GM23338 (cell line): ENCODE measurements at regions not wholly inside any gene's neighbourhood (a gene's known extent, or its start where the extent isn't known, plus 50 kb on each side); places are given as distances from the start of the nearest gene placed in this dataset.

ENCODE experiments used
- ATAC-seq: fragments of 200-7000 bp; cut with Tn5 transposase; 3 replicates; pipeline ENCODE4 v1.9.1; 2020
- DNase-seq: peaks from one replicate; pipeline ENCODE4 v3.0.0-alpha.2; 2015; ENCODE audit warnings: low spot score
- H2AFZ ChIP-seq: fragments of 200-600 bp; sonication (generic); 2 replicates; pipeline ENCODE4 v1.8.0; 2016; ENCODE audit warnings: antibody characterized with exemption, mild to moderate bottlenecking, moderate library complexity
- H3F3A ChIP-seq: fragments of 200-600 bp; sonication (generic); replicated peaks from 2 replicates; pipeline ENCODE4 v1.8.0; 2017; ENCODE audit warnings: antibody characterized with exemption, mixed run types, low read depth
- H3K27ac ChIP-seq: fragments of 200-600 bp; sonication (generic); 2 replicates; pipeline ENCODE4 v1.6.1; 2016; ENCODE audit warnings: low read depth
- H3K27me3 ChIP-seq: fragments of 200-600 bp; sonication (generic); 2 replicates; pipeline ENCODE4 v1.8.0; 2016; ENCODE audit warnings: mild to moderate bottlenecking, mixed run types, moderate library complexity; ENCODE audit not compliant: insufficient read depth
- H3K36me3 ChIP-seq: fragments of 200-600 bp; sonication (generic); 2 replicates; pipeline ENCODE4 v1.8.0; 2016; ENCODE audit warnings: mild to moderate bottlenecking; ENCODE audit not compliant: insufficient read depth
- H3K4me1 ChIP-seq: fragments of 200-600 bp; sonication (generic); 2 replicates; pipeline ENCODE4 v1.8.0; 2016; ENCODE audit warnings: mild to moderate bottlenecking, moderate library complexity; ENCODE audit not compliant: insufficient read depth
- H3K4me2 ChIP-seq: fragments of 200-600 bp; sonication (generic); 2 replicates; pipeline ENCODE4 v1.7.1; 2017; ENCODE audit warnings: mixed run types
- H3K4me3 ChIP-seq: fragments of 200-600 bp; sonication (generic); 2 replicates; pipeline ENCODE4 v1.6.1; 2016; ENCODE audit warnings: mixed run types
- H3K79me2 ChIP-seq: fragments of 200-600 bp; sonication (generic); replicated peaks from 2 replicates; pipeline ENCODE4 v1.8.0; 2017; ENCODE audit warnings: mild to moderate bottlenecking; ENCODE audit not compliant: insufficient read depth
- H3K9me2 ChIP-seq: fragments of 200-600 bp; sonication (generic); 2 replicates; pipeline ENCODE4 v1.8.0; 2017; ENCODE audit not compliant: insufficient read depth
- H4K20me1 ChIP-seq: fragments of 200-600 bp; sonication (generic); replicated peaks from 2 replicates; pipeline ENCODE4 v1.8.0; 2017; ENCODE audit warnings: mild to moderate bottlenecking; ENCODE audit not compliant: insufficient read depth
- H3K27ac Mint-ChIP-seq: 2 replicates; pipeline ENCODE4 v1.8.0; 2020; ENCODE audit warnings: inconsistent platforms, mild to moderate bottlenecking, moderate library complexity, mixed read lengths
- H3K27me3 Mint-ChIP-seq: 3 replicates; pipeline ENCODE4 v1.8.0; 2022; ENCODE audit warnings: low read depth, mild to moderate bottlenecking, moderate library complexity, mixed read lengths, inconsistent platforms; ENCODE audit not compliant: insufficient read depth, poor library complexity
- H3K36me3 Mint-ChIP-seq: 3 replicates; pipeline ENCODE4 v1.8.0; 2021; ENCODE audit warnings: low read depth, mild to moderate bottlenecking, inconsistent platforms, moderate library complexity, mixed read lengths
- H3K4me1 Mint-ChIP-seq: 3 replicates; pipeline ENCODE4 v1.8.0; 2020; ENCODE audit warnings: mild to moderate bottlenecking, inconsistent platforms, mixed read lengths
- H3K4me3 Mint-ChIP-seq: 3 replicates; pipeline ENCODE4 v1.8.0; 2021; ENCODE audit warnings: moderate library complexity, mild to moderate bottlenecking, inconsistent platforms, mixed read lengths
- H3K9me3 Mint-ChIP-seq: 3 replicates; pipeline ENCODE4 v1.8.0; 2020; ENCODE audit warnings: moderate library complexity, mild to moderate bottlenecking, inconsistent platforms, mixed read lengths
- CREB1 ChIP-seq: fragments of 250-450 bp; sonication (Bioruptor Pico); IDR thresholded peaks from 2 replicates; pipeline ENCODE4 v1.5.0; 2020; ENCODE audit warnings: low read depth, mild to moderate bottlenecking, moderate library complexity
- EZH2 ChIP-seq: fragments of 200-600 bp; sonication (generic); IDR thresholded peaks from one replicate; pipeline ENCODE4 v1.8.0; 2017; ENCODE audit warnings: antibody characterized with exemption, mild to moderate bottlenecking, low read depth; ENCODE audit not compliant: unreplicated experiment
- EZH2phosphoT487 ChIP-seq: fragments of 200-600 bp; sonication (generic); IDR thresholded peaks from one replicate; pipeline ENCODE4 v1.8.1; 2018; ENCODE audit warnings: antibody characterized with exemption; ENCODE audit not compliant: unreplicated experiment
- JUNB ChIP-seq: IDR thresholded peaks from one replicate; pipeline ENCODE4 v1.6.1; 2016; ENCODE audit warnings: antibody characterized with exemption; ENCODE audit not compliant: unreplicated experiment
- NANOG ChIP-seq: IDR thresholded peaks from 2 replicates; pipeline ENCODE4 v1.6.1; 2016; ENCODE audit warnings: antibody characterized with exemption, borderline replicate concordance
- POLR2AphosphoS5 ChIP-seq: IDR thresholded peaks from 2 replicates; pipeline ENCODE4 v1.6.1; 2016; ENCODE audit warnings: antibody characterized with exemption, low read depth
- STAT1 ChIP-seq: IDR thresholded peaks from one replicate; pipeline ENCODE4 v1.6.1; 2016; ENCODE audit warnings: antibody characterized with exemption; ENCODE audit not compliant: unreplicated experiment
- ZNF114 ChIP-seq: fragments of 250-450 bp; sonication (Bioruptor Pico); IDR thresholded peaks from 2 replicates; pipeline ENCODE4 v1.5.0; 2020; ENCODE audit warnings: mild to moderate bottlenecking, moderate library complexity
- ZNF331 ChIP-seq: fragments of 250-450 bp; sonication (Bioruptor Pico); IDR thresholded peaks from 2 replicates; pipeline ENCODE4 v1.5.0; 2020; ENCODE audit warnings: low read depth, mild to moderate bottlenecking, moderate library complexity
- TF ChIP-seq, protein P1 (sequence below): IDR thresholded peaks from one replicate; pipeline ENCODE4 v1.6.1; 2018; ENCODE audit warnings: antibody characterized with exemption; ENCODE audit not compliant: unreplicated experiment
- TF ChIP-seq, protein P2 (sequence below): fragments of 250-450 bp; sonication (Bioruptor Pico); IDR thresholded peaks from 2 replicates; pipeline ENCODE4 v1.5.0; 2020; ENCODE audit warnings: mild to moderate bottlenecking, moderate library complexity
- TF ChIP-seq, protein P3 (sequence below): IDR thresholded peaks from 2 replicates; pipeline ENCODE4 v1.6.1; 2016; ENCODE audit warnings: antibody characterized with exemption
- TF ChIP-seq, protein P4 (sequence below), 2 experiments: fragments of 200-600 bp in 1 of 2; sonication (generic) in 1 of 2; conservative IDR thresholded peaks; 2 replicates each; pipeline versions ENCODE4 v1.5.1 to v1.6.1; 2016 to 2017; ENCODE audit warnings: antibody characterized with exemption in 2 of 2, low read depth in 2 of 2, mild to moderate bottlenecking in 2 of 2, moderate library complexity in 1 of 2

DNA sequence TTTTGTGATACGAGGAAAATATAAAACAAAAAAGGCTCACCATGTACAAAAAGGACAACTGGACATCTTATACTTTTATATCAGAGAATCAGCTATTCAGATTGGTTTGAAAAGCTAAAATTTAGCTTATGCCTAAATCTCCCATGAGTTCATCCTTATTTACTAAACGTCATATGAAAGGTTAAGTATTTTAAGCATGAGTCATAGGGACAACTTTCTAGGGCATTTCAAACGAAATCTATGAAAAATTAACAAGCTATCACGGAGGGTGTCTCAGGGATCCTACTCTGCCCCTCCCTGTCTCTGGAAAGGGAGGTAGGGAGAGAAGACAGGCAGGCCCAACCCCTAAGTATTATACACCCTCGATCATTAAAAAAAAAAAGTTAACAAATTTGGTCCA is 124.1 kb upstream of the LOC128125822 start:
- Histone ChIP-seq H3K36me3 (no peaks in the 10 kb centered on the region), H3K27ac (no peak overlapping the region), H3K4me1 (no peaks in the 10 kb centered on the region), H3K4me2 (no peak overlapping the region), H2AFZ (no peak overlapping the region), H3K4me3 (no peak overlapping the region), H3F3A (no peaks in the 10 kb centered on the region), H3K9me2 (no peaks in the 10 kb centered on the region), H4K20me1 (no peaks in the 10 kb centered on the region), H3K27me3 (no peaks in the 10 kb centered on the region), H3K79me2 (no peaks in the 10 kb centered on the region)
- Mint-ChIP-seq H3K4me1 (no peaks in the 10 kb centered on the region), H3K4me3 (no peak overlapping the region), H3K36me3 (no peaks in the 10 kb centered on the region; the same call in 2 of the 3 replicates), H3K9me3 (peaks cover 35% of the 10 kb centered on the region), H3K27ac (no peak overlapping the region), H3K27me3 (no peaks in the 10 kb centered on the region)
- TF ChIP-seq EZH2phosphoT487 (no peak), CREB1 (CRISPR knock-in tag) (no peak), JUNB (no peak), EZH2 (no peak), NANOG (no peak), ZNF114 (CRISPR knock-in tag) (no peak), STAT1 (no peak), ZNF331 (no peak), POLR2AphosphoS5 (no peak)
- TF ChIP-seq, protein P1, sequence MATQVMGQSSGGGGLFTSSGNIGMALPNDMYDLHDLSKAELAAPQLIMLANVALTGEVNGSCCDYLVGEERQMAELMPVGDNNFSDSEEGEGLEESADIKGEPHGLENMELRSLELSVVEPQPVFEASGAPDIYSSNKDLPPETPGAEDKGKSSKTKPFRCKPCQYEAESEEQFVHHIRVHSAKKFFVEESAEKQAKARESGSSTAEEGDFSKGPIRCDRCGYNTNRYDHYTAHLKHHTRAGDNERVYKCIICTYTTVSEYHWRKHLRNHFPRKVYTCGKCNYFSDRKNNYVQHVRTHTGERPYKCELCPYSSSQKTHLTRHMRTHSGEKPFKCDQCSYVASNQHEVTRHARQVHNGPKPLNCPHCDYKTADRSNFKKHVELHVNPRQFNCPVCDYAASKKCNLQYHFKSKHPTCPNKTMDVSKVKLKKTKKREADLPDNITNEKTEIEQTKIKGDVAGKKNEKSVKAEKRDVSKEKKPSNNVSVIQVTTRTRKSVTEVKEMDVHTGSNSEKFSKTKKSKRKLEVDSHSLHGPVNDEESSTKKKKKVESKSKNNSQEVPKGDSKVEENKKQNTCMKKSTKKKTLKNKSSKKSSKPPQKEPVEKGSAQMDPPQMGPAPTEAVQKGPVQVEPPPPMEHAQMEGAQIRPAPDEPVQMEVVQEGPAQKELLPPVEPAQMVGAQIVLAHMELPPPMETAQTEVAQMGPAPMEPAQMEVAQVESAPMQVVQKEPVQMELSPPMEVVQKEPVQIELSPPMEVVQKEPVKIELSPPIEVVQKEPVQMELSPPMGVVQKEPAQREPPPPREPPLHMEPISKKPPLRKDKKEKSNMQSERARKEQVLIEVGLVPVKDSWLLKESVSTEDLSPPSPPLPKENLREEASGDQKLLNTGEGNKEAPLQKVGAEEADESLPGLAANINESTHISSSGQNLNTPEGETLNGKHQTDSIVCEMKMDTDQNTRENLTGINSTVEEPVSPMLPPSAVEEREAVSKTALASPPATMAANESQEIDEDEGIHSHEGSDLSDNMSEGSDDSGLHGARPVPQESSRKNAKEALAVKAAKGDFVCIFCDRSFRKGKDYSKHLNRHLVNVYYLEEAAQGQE, result no peak
- TF ChIP-seq, protein P2, sequence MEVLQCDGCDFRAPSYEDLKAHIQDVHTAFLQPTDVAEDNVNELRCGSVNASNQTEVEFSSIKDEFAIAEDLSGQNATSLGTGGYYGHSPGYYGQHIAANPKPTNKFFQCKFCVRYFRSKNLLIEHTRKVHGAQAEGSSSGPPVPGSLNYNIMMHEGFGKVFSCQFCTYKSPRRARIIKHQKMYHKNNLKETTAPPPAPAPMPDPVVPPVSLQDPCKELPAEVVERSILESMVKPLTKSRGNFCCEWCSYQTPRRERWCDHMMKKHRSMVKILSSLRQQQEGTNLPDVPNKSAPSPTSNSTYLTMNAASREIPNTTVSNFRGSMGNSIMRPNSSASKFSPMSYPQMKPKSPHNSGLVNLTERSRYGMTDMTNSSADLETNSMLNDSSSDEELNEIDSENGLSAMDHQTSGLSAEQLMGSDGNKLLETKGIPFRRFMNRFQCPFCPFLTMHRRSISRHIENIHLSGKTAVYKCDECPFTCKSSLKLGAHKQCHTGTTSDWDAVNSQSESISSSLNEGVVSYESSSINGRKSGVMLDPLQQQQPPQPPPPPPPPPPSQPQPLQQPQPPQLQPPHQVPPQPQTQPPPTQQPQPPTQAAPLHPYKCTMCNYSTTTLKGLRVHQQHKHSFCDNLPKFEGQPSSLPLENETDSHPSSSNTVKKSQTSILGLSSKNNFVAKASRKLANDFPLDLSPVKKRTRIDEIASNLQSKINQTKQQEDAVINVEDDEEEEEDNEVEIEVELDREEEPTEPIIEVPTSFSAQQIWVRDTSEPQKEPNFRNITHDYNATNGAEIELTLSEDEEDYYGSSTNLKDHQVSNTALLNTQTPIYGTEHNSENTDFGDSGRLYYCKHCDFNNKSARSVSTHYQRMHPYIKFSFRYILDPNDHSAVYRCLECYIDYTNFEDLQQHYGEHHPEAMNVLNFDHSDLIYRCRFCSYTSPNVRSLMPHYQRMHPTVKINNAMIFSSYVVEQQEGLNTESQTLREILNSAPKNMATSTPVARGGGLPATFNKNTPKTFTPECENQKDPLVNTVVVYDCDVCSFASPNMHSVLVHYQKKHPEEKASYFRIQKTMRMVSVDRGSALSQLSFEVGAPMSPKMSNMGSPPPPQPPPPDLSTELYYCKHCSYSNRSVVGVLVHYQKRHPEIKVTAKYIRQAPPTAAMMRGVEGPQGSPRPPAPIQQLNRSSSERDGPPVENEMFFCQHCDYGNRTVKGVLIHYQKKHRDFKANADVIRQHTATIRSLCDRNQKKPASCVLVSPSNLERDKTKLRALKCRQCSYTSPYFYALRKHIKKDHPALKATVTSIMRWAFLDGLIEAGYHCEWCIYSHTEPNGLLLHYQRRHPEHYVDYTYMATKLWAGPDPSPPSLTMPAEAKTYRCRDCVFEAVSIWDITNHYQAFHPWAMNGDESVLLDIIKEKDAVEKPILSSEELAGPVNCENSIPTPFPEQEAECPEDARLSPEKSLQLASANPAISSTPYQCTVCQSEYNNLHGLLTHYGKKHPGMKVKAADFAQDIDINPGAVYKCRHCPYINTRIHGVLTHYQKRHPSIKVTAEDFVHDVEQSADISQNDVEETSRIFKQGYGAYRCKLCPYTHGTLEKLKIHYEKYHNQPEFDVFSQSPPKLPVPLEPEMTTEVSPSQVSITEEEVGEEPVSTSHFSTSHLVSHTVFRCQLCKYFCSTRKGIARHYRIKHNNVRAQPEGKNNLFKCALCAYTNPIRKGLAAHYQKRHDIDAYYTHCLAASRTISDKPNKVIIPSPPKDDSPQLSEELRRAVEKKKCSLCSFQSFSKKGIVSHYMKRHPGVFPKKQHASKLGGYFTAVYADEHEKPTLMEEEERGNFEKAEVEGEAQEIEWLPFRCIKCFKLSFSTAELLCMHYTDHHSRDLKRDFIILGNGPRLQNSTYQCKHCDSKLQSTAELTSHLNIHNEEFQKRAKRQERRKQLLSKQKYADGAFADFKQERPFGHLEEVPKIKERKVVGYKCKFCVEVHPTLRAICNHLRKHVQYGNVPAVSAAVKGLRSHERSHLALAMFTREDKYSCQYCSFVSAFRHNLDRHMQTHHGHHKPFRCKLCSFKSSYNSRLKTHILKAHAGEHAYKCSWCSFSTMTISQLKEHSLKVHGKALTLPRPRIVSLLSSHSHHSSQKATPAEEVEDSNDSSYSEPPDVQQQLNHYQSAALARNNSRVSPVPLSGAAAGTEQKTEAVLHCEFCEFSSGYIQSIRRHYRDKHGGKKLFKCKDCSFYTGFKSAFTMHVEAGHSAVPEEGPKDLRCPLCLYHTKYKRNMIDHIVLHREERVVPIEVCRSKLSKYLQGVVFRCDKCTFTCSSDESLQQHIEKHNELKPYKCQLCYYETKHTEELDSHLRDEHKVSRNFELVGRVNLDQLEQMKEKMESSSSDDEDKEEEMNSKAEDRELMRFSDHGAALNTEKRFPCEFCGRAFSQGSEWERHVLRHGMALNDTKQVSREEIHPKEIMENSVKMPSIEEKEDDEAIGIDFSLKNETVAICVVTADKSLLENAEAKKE (CRISPR knock-in tag), result no peak
- TF ChIP-seq, protein P3, sequence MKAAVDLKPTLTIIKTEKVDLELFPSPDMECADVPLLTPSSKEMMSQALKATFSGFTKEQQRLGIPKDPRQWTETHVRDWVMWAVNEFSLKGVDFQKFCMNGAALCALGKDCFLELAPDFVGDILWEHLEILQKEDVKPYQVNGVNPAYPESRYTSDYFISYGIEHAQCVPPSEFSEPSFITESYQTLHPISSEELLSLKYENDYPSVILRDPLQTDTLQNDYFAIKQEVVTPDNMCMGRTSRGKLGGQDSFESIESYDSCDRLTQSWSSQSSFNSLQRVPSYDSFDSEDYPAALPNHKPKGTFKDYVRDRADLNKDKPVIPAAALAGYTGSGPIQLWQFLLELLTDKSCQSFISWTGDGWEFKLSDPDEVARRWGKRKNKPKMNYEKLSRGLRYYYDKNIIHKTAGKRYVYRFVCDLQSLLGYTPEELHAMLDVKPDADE, result no peak
- TF ChIP-seq, protein P4, sequence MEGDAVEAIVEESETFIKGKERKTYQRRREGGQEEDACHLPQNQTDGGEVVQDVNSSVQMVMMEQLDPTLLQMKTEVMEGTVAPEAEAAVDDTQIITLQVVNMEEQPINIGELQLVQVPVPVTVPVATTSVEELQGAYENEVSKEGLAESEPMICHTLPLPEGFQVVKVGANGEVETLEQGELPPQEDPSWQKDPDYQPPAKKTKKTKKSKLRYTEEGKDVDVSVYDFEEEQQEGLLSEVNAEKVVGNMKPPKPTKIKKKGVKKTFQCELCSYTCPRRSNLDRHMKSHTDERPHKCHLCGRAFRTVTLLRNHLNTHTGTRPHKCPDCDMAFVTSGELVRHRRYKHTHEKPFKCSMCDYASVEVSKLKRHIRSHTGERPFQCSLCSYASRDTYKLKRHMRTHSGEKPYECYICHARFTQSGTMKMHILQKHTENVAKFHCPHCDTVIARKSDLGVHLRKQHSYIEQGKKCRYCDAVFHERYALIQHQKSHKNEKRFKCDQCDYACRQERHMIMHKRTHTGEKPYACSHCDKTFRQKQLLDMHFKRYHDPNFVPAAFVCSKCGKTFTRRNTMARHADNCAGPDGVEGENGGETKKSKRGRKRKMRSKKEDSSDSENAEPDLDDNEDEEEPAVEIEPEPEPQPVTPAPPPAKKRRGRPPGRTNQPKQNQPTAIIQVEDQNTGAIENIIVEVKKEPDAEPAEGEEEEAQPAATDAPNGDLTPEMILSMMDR (conservative IDR thresholded peaks at IDR 0.05; ENCODE audit: low read depth in 2 of 2), result no peak
- ATAC-seq, result no peak
- DNase-seq, result no peak
